ENCODE measurements at regions not wholly inside any gene's neighbourhood (a gene's known extent, or its start where the extent isn't known, plus 50 kb on each side); places are given as distances from the start of the nearest gene placed in this dataset.

GRCh38 chr1:217363319-217363718 lies 267.6 kb downstream of the GPATCH2 start:
- H3K4me2 ChIP-seq (ENCODE audit: low read depth, low read length, poor library complexity, severe bottlenecking) = no peak overlapping the region
- no peak for TF ChIP-seq CTCF (conservative IDR thresholded peaks at IDR 0.05; ENCODE audit: low read length)
- no peak for TF ChIP-seq EZH2phosphoT487 (IDR thresholded peaks at IDR 0.05; ENCODE audit: borderline replicate concordance)
- H2AFZ ChIP-seq (ENCODE audit: low read length) = no peak overlapping the region

GRCh38 chr1:217360510-217360909 lies 270.4 kb downstream of the GPATCH2 start:
- no peaks in the 10 kb centered on the region for H3K79me2 ChIP-seq (ENCODE audit: insufficient read depth, low read length)
- no peak overlapping the region for H2AFZ ChIP-seq (ENCODE audit: low read length)
- no peaks in the 10 kb centered on the region for H3K36me3 ChIP-seq (ENCODE audit: insufficient read depth, low read length)
- H3K4me2 ChIP-seq (ENCODE audit: low read depth, low read length, poor library complexity, severe bottlenecking) = no peak overlapping the region
- H3K9me2 ChIP-seq (replicated peaks; ENCODE audit: low read depth, low read length) = no peaks in the 10 kb centered on the region
- no peak overlapping the region for H3K4me3 ChIP-seq (ENCODE audit: low read length, poor library complexity, severe bottlenecking)
- H4K20me1 ChIP-seq (ENCODE audit: insufficient read depth, low read length, poor library complexity, severe bottlenecking) = no peaks in the 10 kb centered on the region
- no peaks in the 10 kb centered on the region for H3K27me3 ChIP-seq (ENCODE audit: insufficient read depth, low read length, poor library complexity, severe bottlenecking)
- TF ChIP-seq CTCF (conservative IDR thresholded peaks at IDR 0.05; ENCODE audit: low read length) (no peak), EZH2phosphoT487 (IDR thresholded peaks at IDR 0.05; ENCODE audit: borderline replicate concordance) (no peak)
- no peaks in the 10 kb centered on the region for H3K9me3 ChIP-seq (ENCODE audit: insufficient read depth, low read depth, low read length)
- H3F3A ChIP-seq (ENCODE audit: low read depth) = no peaks in the 10 kb centered on the region
- no peak overlapping the region for H3K9ac ChIP-seq (ENCODE audit: low read depth, low read length, poor library complexity, severe bottlenecking)
- H3K4me1 ChIP-seq (ENCODE audit: insufficient read depth, low read length, poor library complexity, severe bottlenecking) = no peaks in the 10 kb centered on the region

More at GRCh38 chr1:217363319-217363718, 267.6 kb downstream of the GPATCH2 start:
- H3K79me2 ChIP-seq (ENCODE audit: insufficient read depth, low read length) = no peaks in the 10 kb centered on the region
- H3K9me2 ChIP-seq (replicated peaks; ENCODE audit: low read depth, low read length) = no peaks in the 10 kb centered on the region
- H4K20me1 ChIP-seq (ENCODE audit: insufficient read depth, low read length, poor library complexity, severe bottlenecking) = no peaks in the 10 kb centered on the region
- no peak overlapping the region for H3K9ac ChIP-seq (ENCODE audit: low read depth, low read length, poor library complexity, severe bottlenecking)
- no peaks in the 10 kb centered on the region for H3F3A ChIP-seq (ENCODE audit: low read depth)
- H3K4me1 ChIP-seq (ENCODE audit: insufficient read depth, low read length, poor library complexity, severe bottlenecking) = no peaks in the 10 kb centered on the region
- H3K9me3 ChIP-seq (ENCODE audit: insufficient read depth, low read depth, low read length) = no peaks in the 10 kb centered on the region
- H3K36me3 ChIP-seq (ENCODE audit: insufficient read depth, low read length) = no peaks in the 10 kb centered on the region
- H3K4me3 ChIP-seq (ENCODE audit: low read length, poor library complexity, severe bottlenecking) = no peak overlapping the region
- H3K27me3 ChIP-seq (ENCODE audit: insufficient read depth, low read length, poor library complexity, severe bottlenecking) = no peaks in the 10 kb centered on the region

GRCh38 chr1:217354895-217355294 lies 276.0 kb downstream of the GPATCH2 start:
- Histone ChIP-seq H3K79me2 (ENCODE audit: insufficient read depth, low read length) (no peaks in the 10 kb centered on the region), H3K36me3 (ENCODE audit: insufficient read depth, low read length) (no peaks in the 10 kb centered on the region), H3F3A (ENCODE audit: low read depth) (no peaks in the 10 kb centered on the region), H3K4me2 (ENCODE audit: low read depth, low read length, poor library complexity, severe bottlenecking) (no peak overlapping the region), H4K20me1 (ENCODE audit: insufficient read depth, low read length, poor library complexity, severe bottlenecking) (no peaks in the 10 kb centered on the region), H3K27me3 (ENCODE audit: insufficient read depth, low read length, poor library complexity, severe bottlenecking) (no peaks in the 10 kb centered on the region), H3K4me3 (ENCODE audit: low read length, poor library complexity, severe bottlenecking) (no peak overlapping the region), H3K9me3 (ENCODE audit: insufficient read depth, low read depth, low read length) (no peaks in the 10 kb centered on the region), H3K9me2 (replicated peaks; ENCODE audit: low read depth, low read length) (no peaks in the 10 kb centered on the region), H3K4me1 (ENCODE audit: insufficient read depth, low read length, poor library complexity, severe bottlenecking) (no peaks in the 10 kb centered on the region), H3K9ac (ENCODE audit: low read depth, low read length, poor library complexity, severe bottlenecking) (no peak overlapping the region), H2AFZ (ENCODE audit: low read length) (no peak overlapping the region)
- TF ChIP-seq EZH2phosphoT487 (IDR thresholded peaks at IDR 0.05; ENCODE audit: borderline replicate concordance) (no peak), CTCF (conservative IDR thresholded peaks at IDR 0.05; ENCODE audit: low read length) (no peak)

Data from Loucy (cell line).